ENCODE measurements at regions not wholly inside any gene's neighbourhood (a gene's known extent, or its start where the extent isn't known, plus 50 kb on each side); places are given as distances from the start of the nearest gene placed in this dataset.

GRCh38 chr12:29883941-29884554 is 100.3 kb upstream of the TMTC1 start:
- ChIA-PET POLR2A (interaction anchor here (0.6 to 0.7 kb wide), 2 partner anchors 9 to 425 kb away, joined by 3 read pairs; no protein-coding TSS in a partner anchor), CTCF (interaction anchor here (0.5 to 0.7 kb wide), 3 partner anchors 55 to 492 kb away, joined by 3 to 5 read pairs (median 4); no protein-coding TSS in a partner anchor)
- Mint-ChIP-seq H3K9me3 (ENCODE audit: unreplicated experiment) (no peaks in the 10 kb centered on the region), H3K36me3 (ENCODE audit: insufficient read depth, unreplicated experiment) (no peaks in the 10 kb centered on the region), H3K27me3 (ENCODE audit: insufficient read depth, unreplicated experiment) (no peaks in the 10 kb centered on the region), H3K4me3 (ENCODE audit: unreplicated experiment) (no peak overlapping the region), H3K27ac (ENCODE audit: low read depth, unreplicated experiment) (no peak overlapping the region), H3K4me1 (ENCODE audit: insufficient read depth, unreplicated experiment) (peaks cover 10% of the 10 kb centered on the region)
- intact Hi-C loops (cut with micrococcal nuclease), result no loop called here
- no TSS peak for BruUV-seq (replicated peaks)
- DNase-seq (ENCODE audit: unreplicated experiment), result no peak
- TF ChIP-seq CTCF (IDR thresholded peaks at IDR 0.05; ENCODE audit: unreplicated experiment), result no peak

- TF ChIP-seq CTCF (IDR thresholded peaks at IDR 0.05; ENCODE audit: unreplicated experiment), result no peak
- POLR2A ChIA-PET, result interaction anchor here (0.6 kb wide), 1 partner anchor 425 kb away, joined by 3 read pairs; no protein-coding TSS in a partner anchor
- no peak overlapping the region for H3K4me3 Mint-ChIP-seq (ENCODE audit: unreplicated experiment)
- H3K27ac Mint-ChIP-seq (ENCODE audit: low read depth, unreplicated experiment), result no peak overlapping the region
- BruUV-seq (replicated peaks), result no TSS peak
- H3K36me3 Mint-ChIP-seq (ENCODE audit: insufficient read depth, unreplicated experiment), result no peaks in the 10 kb centered on the region
- CTCF ChIA-PET, result interaction anchor here (0.6 to 0.7 kb wide), 2 partner anchors 313 to 493 kb away, joined by 3 to 5 read pairs; no protein-coding TSS in a partner anchor
- peaks cover 10% of the 10 kb centered on the region for H3K4me1 Mint-ChIP-seq (ENCODE audit: insufficient read depth, unreplicated experiment)
- DNase-seq (ENCODE audit: unreplicated experiment), result no peak
- intact Hi-C loops (cut with micrococcal nuclease), result no loop called here
- no peaks in the 10 kb centered on the region for H3K27me3 Mint-ChIP-seq (ENCODE audit: insufficient read depth, unreplicated experiment)
- no peaks in the 10 kb centered on the region for H3K9me3 Mint-ChIP-seq (ENCODE audit: unreplicated experiment)
Observed at GRCh38 chr12:29883525-29883924, 99.8 kb upstream of the TMTC1 start.

- H3K27me3 Mint-ChIP-seq (ENCODE audit: insufficient read depth, unreplicated experiment), result no peaks in the 10 kb centered on the region
- peaks cover 3% of the 10 kb centered on the region for H3K9me3 Mint-ChIP-seq (ENCODE audit: unreplicated experiment)
- no peaks in the 10 kb centered on the region for H3K36me3 Mint-ChIP-seq (ENCODE audit: insufficient read depth, unreplicated experiment)
- H3K4me3 Mint-ChIP-seq (ENCODE audit: unreplicated experiment), result no peak overlapping the region
- intact Hi-C loops (cut with micrococcal nuclease), result no loop called here
- ChIA-PET POLR2A (no interaction called here), CTCF (no interaction called here)
- no peak overlapping the region for H3K27ac Mint-ChIP-seq (ENCODE audit: low read depth, unreplicated experiment)
- TF ChIP-seq CTCF (IDR thresholded peaks at IDR 0.05; ENCODE audit: unreplicated experiment), result no peak
- BruUV-seq (replicated peaks), result no TSS peak
- DNase-seq (ENCODE audit: unreplicated experiment), result no peak
- peaks cover 10% of the 10 kb centered on the region for H3K4me1 Mint-ChIP-seq (ENCODE audit: insufficient read depth, unreplicated experiment)
Observed at GRCh38 chr12:29882846-29883245, 99.1 kb upstream of the TMTC1 start.

- no TSS peak for BruUV-seq (replicated peaks)
- POLR2A ChIA-PET, result no interaction called here
- Mint-ChIP-seq H3K4me1 (ENCODE audit: insufficient read depth, unreplicated experiment) (no peaks in the 10 kb centered on the region), H3K36me3 (ENCODE audit: insufficient read depth, unreplicated experiment) (no peaks in the 10 kb centered on the region), H3K27me3 (ENCODE audit: insufficient read depth, unreplicated experiment) (no peaks in the 10 kb centered on the region), H3K27ac (ENCODE audit: low read depth, unreplicated experiment) (no peak overlapping the region), H3K9me3 (ENCODE audit: unreplicated experiment) (peaks cover 8% of the 10 kb centered on the region), H3K4me3 (ENCODE audit: unreplicated experiment) (no peak overlapping the region)
- no peak for TF ChIP-seq CTCF (IDR thresholded peaks at IDR 0.05; ENCODE audit: unreplicated experiment)
- CTCF ChIA-PET, result interaction anchor here (0.5 to 1.1 kb wide), 2 partner anchors 9 to 11 kb away, joined by 3 to 4 read pairs; no protein-coding TSS in a partner anchor
- no peak for DNase-seq (ENCODE audit: unreplicated experiment)
- intact Hi-C loops (cut with micrococcal nuclease), result no loop called here
Observed at GRCh38 chr12:29880987-29881386, 97.2 kb upstream of the TMTC1 start.

All from MCF 10A (cell line).